Ovary (tissue), 3 donors: ENCODE measurements at regions not wholly inside any gene's neighbourhood (a gene's known extent, or its start where the extent isn't known, plus 50 kb on each side); places are given as distances from the start of the nearest gene placed in this dataset.

Experiments
- CTCF ChIP-seq, 3 donors: fragments of 450-650 bp in 2 of 3; fragments of 200-600 bp in 1 of 3; IDR thresholded peaks; one replicate each; pipeline versions ENCODE4 v1.5.1 to v1.8.0; 2016 to 2022; ENCODE audit warnings: antibody characterized with exemption in 3 of 3, mild to moderate bottlenecking in 1 of 3
- POLR2A ChIP-seq: fragments of 450-650 bp; IDR thresholded peaks from one replicate; pipeline ENCODE4 v1.6.1; 2017; ENCODE audit warnings: antibody characterized with exemption, mild to moderate bottlenecking, moderate library complexity
- donor health status: DM: no; HTN: no; CAD: no.

DNA sequence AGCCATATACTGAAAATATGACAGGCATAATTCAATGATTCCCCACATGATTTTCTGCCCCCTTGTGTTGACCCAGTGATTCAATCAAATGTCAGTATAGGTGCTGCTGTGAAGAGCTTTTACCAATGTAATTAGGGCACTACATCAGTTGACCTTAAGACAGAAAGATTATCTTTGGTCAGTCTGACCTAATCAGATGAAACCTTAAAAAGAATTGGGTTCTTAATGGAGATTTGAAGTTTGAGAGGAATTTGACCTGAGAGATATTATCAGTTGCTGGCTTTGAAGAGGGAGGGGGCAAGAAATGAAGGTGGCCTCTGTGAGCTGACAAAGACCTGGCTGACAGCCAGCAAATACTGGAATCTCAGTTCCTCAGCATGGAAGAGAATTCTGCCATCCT, 358.7 kb upstream of the CA10 start:
- TF ChIP-seq CTCF (IDR thresholded peaks at IDR 0.05) (no peak), POLR2A (no peak)
